Progenitor cell of endocrine pancreas (in vitro differentiated cells): ENCODE measurements at regions not wholly inside any gene's neighbourhood (a gene's known extent, or its start where the extent isn't known, plus 50 kb on each side); places are given as distances from the start of the nearest gene placed in this dataset.

Experiments
- DNase-seq: peaks from one replicate; pipeline ENCODE4 v3.0.0; 2021; ENCODE audit warnings: low spot score; ENCODE audit not compliant: unreplicated experiment
- H3K27ac Mint-ChIP-seq: 2 replicates; pipeline ENCODE4 v1.8.0; 2021; ENCODE audit warnings: mild to moderate bottlenecking, moderate library complexity, mixed read lengths
- H3K27me3 Mint-ChIP-seq: 2 replicates; pipeline ENCODE4 v1.8.0; 2021; ENCODE audit warnings: mixed read lengths
- H3K36me3 Mint-ChIP-seq: 2 replicates; pipeline ENCODE4 v1.8.0; 2022; ENCODE audit warnings: mixed read lengths; ENCODE audit not compliant: insufficient read depth
- H3K4me1 Mint-ChIP-seq: 2 replicates; pipeline ENCODE4 v1.8.0; 2021; ENCODE audit warnings: low read depth, mixed read lengths
- H3K4me3 Mint-ChIP-seq: 2 replicates; pipeline ENCODE4 v1.8.0; 2021; ENCODE audit warnings: low read depth, mild to moderate bottlenecking, moderate library complexity, mixed read lengths
- H3K9me3 Mint-ChIP-seq: 2 replicates; pipeline ENCODE4 v1.8.0; 2021; ENCODE audit warnings: low read depth, mixed read lengths
- CTCF ChIP-seq: fragments of 200-600 bp; sonication (generic); IDR thresholded peaks from one replicate; pipeline ENCODE4 v1.5.0; 2021; ENCODE audit warnings: antibody characterized with exemption, mild to moderate bottlenecking; ENCODE audit not compliant: unreplicated experiment

- Mint-ChIP-seq H3K9me3 (peaks cover under 1% of the 10 kb centered on the region), H3K27ac (no peak overlapping the region)
Measured at GRCh38 chr5:14081791-14082190, 61.4 kb upstream of the TRIO start.

GRCh38 chr5:14078716-14079115 lies 64.4 kb upstream of the TRIO start:
- no peaks in the 10 kb centered on the region for H3K36me3 Mint-ChIP-seq
- no peak overlapping the region for H3K27ac Mint-ChIP-seq
- H3K27me3 Mint-ChIP-seq = peaks cover 12% of the 10 kb centered on the region
- H3K9me3 Mint-ChIP-seq = no peaks in the 10 kb centered on the region
- H3K4me1 Mint-ChIP-seq = no peaks in the 10 kb centered on the region
- H3K4me3 Mint-ChIP-seq = no peak overlapping the region
- no peak for TF ChIP-seq CTCF
- no peak for DNase-seq

More at GRCh38 chr5:14081791-14082190, 61.4 kb upstream of the TRIO start:
- Mint-ChIP-seq H3K4me1 (no peaks in the 10 kb centered on the region), H3K4me3 (no peak overlapping the region), H3K36me3 (no peaks in the 10 kb centered on the region), H3K27me3 (no peaks in the 10 kb centered on the region)
- no peak for TF ChIP-seq CTCF
- no peak for DNase-seq

- H3K9me3 Mint-ChIP-seq = no peaks in the 10 kb centered on the region
- no peaks in the 10 kb centered on the region for H3K4me1 Mint-ChIP-seq
- no peaks in the 10 kb centered on the region for H3K36me3 Mint-ChIP-seq
- DNase-seq = no peak
- H3K4me3 Mint-ChIP-seq = no peak overlapping the region
- no peak for TF ChIP-seq CTCF
- H3K27me3 Mint-ChIP-seq = peaks cover 12% of the 10 kb centered on the region
- no peak overlapping the region for H3K27ac Mint-ChIP-seq
Measured at GRCh38 chr5:14077501-14077900, 65.6 kb upstream of the TRIO start.

- H3K4me3 Mint-ChIP-seq = no peak overlapping the region
- H3K27me3 Mint-ChIP-seq = peaks cover 12% of the 10 kb centered on the region
- no peak overlapping the region for H3K27ac Mint-ChIP-seq
- no peaks in the 10 kb centered on the region for H3K4me1 Mint-ChIP-seq
- no peak for TF ChIP-seq CTCF
- no peaks in the 10 kb centered on the region for H3K9me3 Mint-ChIP-seq
- no peak for DNase-seq
- no peaks in the 10 kb centered on the region for H3K36me3 Mint-ChIP-seq
Measured at GRCh38 chr5:14076561-14076960, 66.6 kb upstream of the TRIO start.

- no peak for TF ChIP-seq CTCF
- DNase-seq = no peak
- H3K4me1 Mint-ChIP-seq = no peaks in the 10 kb centered on the region
- H3K9me3 Mint-ChIP-seq = no peaks in the 10 kb centered on the region
- H3K36me3 Mint-ChIP-seq = no peaks in the 10 kb centered on the region
- H3K4me3 Mint-ChIP-seq = no peak overlapping the region
- no peak overlapping the region for H3K27ac Mint-ChIP-seq
- H3K27me3 Mint-ChIP-seq = peaks cover 12% of the 10 kb centered on the region
Measured at GRCh38 chr5:14075937-14076336, 67.2 kb upstream of the TRIO start.
